HEK293 (cell line): ENCODE measurements at regions not wholly inside any gene's neighbourhood (a gene's known extent, or its start where the extent isn't known, plus 50 kb on each side); places are given as distances from the start of the nearest gene placed in this dataset.

Experiments used
- CTCF ChIP-seq: fragments of 450-650 bp; formaldehyde crosslinking; IDR thresholded peaks from 2 replicates; pipeline ENCODE4 v1.5.1; 2016; ENCODE audit warnings: missing biosample characterization, missing genetic modification characterization
- YY1 ChIP-seq: fragments of 450-650 bp; formaldehyde crosslinking; IDR thresholded peaks from 2 replicates; pipeline ENCODE4 v1.5.1; 2018; ENCODE audit warnings: missing biosample characterization, missing genetic modification characterization
- ZBTB1 ChIP-seq: fragments of 450-650 bp; formaldehyde crosslinking; IDR thresholded peaks from 2 replicates; pipeline ENCODE4 v1.5.1; 2016; ENCODE audit warnings: missing biosample characterization, missing genetic modification characterization
- ZBTB20 ChIP-seq: fragments of 450-650 bp; formaldehyde crosslinking; IDR thresholded peaks from 2 replicates; pipeline ENCODE4 v1.5.1; 2016; ENCODE audit warnings: missing biosample characterization, missing genetic modification characterization
- ZBTB49 ChIP-seq: fragments of 450-650 bp; formaldehyde crosslinking; IDR thresholded peaks from 2 replicates; pipeline ENCODE4 v1.5.1; 2016; ENCODE audit warnings: missing biosample characterization, missing genetic modification characterization, low read depth
- ZNF112 ChIP-seq: fragments of 450-650 bp; formaldehyde crosslinking; IDR thresholded peaks from 2 replicates; pipeline ENCODE4 v1.5.0; 2017; ENCODE audit warnings: missing biosample characterization, missing genetic modification characterization
- ZNF121 ChIP-seq: fragments of 450-650 bp; formaldehyde crosslinking; IDR thresholded peaks from 2 replicates; pipeline ENCODE4 v1.5.1; 2016; ENCODE audit warnings: missing biosample characterization, missing genetic modification characterization
- ZNF146 ChIP-seq: fragments of 450-650 bp; formaldehyde crosslinking; IDR thresholded peaks from 2 replicates; pipeline ENCODE4 v1.5.1; 2016; ENCODE audit warnings: missing biosample characterization, missing genetic modification characterization
- ZNF274 ChIP-seq, 2 experiments: fragments of 200-500 bp in 1 of 2; fragments of 450-650 bp in 1 of 2; sonication (Bioruptor generic) in 1 of 2; formaldehyde crosslinking in 1 of 2; IDR thresholded peaks; 2 replicates each; pipeline versions ENCODE4 v1.5.1 to v1.6.1; 2014 to 2016; ENCODE audit warnings: borderline replicate concordance in 1 of 2, inconsistent platforms in 1 of 2, low read length in 1 of 2, missing biosample characterization in 1 of 2, missing genetic modification characterization in 1 of 2
- ZNF555 ChIP-seq: fragments of 450-650 bp; formaldehyde crosslinking; conservative IDR thresholded peaks from 2 replicates; pipeline ENCODE4 v1.5.1; 2017; ENCODE audit warnings: missing biosample characterization, mild to moderate bottlenecking, missing genetic modification characterization, inconsistent platforms

GRCh38 chr6:62623846-62624532 lies 338.0 kb upstream of the KHDRBS2 start:
- TF ChIP-seq ZNF555 (tag by site-specific recombination) (no peak), CTCF (tag by site-specific recombination) (no peak), ZNF274 (IDR thresholded peaks at IDR 0.05; ENCODE audit: low read length) (no peak), ZNF274 (tag by site-specific recombination; IDR thresholded peaks at IDR 0.05; ENCODE audit: borderline replicate concordance) (no peak), YY1 (tag by site-specific recombination) (no peak), ZNF112 (tag by site-specific recombination) (no peak), ZBTB1 (tag by site-specific recombination) (no peak), ZBTB49 (tag by site-specific recombination) (no peak), ZNF146 (tag by site-specific recombination) (no peak), ZBTB20 (tag by site-specific recombination) (no peak), ZNF121 (no peak)
